ENCODE measurements at regions not wholly inside any gene's neighbourhood (a gene's known extent, or its start where the extent isn't known, plus 50 kb on each side); places are given as distances from the start of the nearest gene placed in this dataset.
A peak's percentile ranks its signal among the peaks of the same experiment; 100 is the strongest.

- TF ChIP-seq CTCF (IDR thresholded peaks at IDR 0.05): no peak
- H3K4me3 ChIP-seq: no peak overlapping the region
- no peaks in the 10 kb centered on the region for H3K27me3 ChIP-seq
- no peaks in the 10 kb centered on the region for H3K9me3 ChIP-seq
- peak in 1 of 2 donors; percentile 60 for DNase-seq
- peaks cover 0 to 46% (median 34%) of the 10 kb centered on the region in 4 donors for H3K4me1 ChIP-seq
- peak overlapping the region; percentile 61 to 72 for H3K27ac ChIP-seq
- no peaks in the 10 kb centered on the region for H3K36me3 ChIP-seq
- intact Hi-C loops (cut with DNase I; ENCODE audit: low total_unique reads): no loop called here
Observed at GRCh38 chr2:238597638-238598528, 171.2 kb downstream of the ASB1 start.

- peak in 1 of 2 donors; percentile 53 for DNase-seq
- Histone ChIP-seq H3K4me1 (peaks cover 0 to 46% (median 34%) of the 10 kb centered on the region in 4 donors), H3K27me3 (no peaks in the 10 kb centered on the region), H3K36me3 (no peaks in the 10 kb centered on the region), H3K9me3 (no peaks in the 10 kb centered on the region), H3K4me3 (no peak overlapping the region), H3K27ac (peak overlapping the region; percentile 61 to 72)
- intact Hi-C loops (cut with DNase I; ENCODE audit: low total_unique reads): no loop called here
- TF ChIP-seq CTCF (IDR thresholded peaks at IDR 0.05): no peak
Observed at GRCh38 chr2:238598802-238599530, 172.2 kb downstream of the ASB1 start.

GRCh38 chr2:238599549-238600505 is 173.1 kb downstream of the ASB1 start:
- Histone ChIP-seq H3K27ac (no peak overlapping the region), H3K4me3 (no peak overlapping the region), H3K27me3 (no peaks in the 10 kb centered on the region), H3K4me1 (peaks cover 0 to 46% (median 34%) of the 10 kb centered on the region in 4 donors), H3K9me3 (peaks cover 0 to 3% (median 0%) of the 10 kb centered on the region in 3 donors), H3K36me3 (no peaks in the 10 kb centered on the region)
- intact Hi-C loops (cut with DNase I; ENCODE audit: low total_unique reads): no loop called here
- no peak for TF ChIP-seq CTCF (IDR thresholded peaks at IDR 0.05)
- DNase-seq: peak in 1 of 2 donors; percentile 58

GRCh38 chr2:238600506-238601432 is 174.0 kb downstream of the ASB1 start:
- Histone ChIP-seq H3K27ac (peak overlapping the region; percentile 14 to 33), H3K9me3 (peaks cover 0 to 4% (median 0%) of the 10 kb centered on the region in 3 donors), H3K27me3 (no peaks in the 10 kb centered on the region), H3K4me1 (peaks cover 0 to 46% (median 34%) of the 10 kb centered on the region in 4 donors), H3K4me3 (no peak overlapping the region), H3K36me3 (no peaks in the 10 kb centered on the region)
- intact Hi-C loops (cut with DNase I; ENCODE audit: low total_unique reads): no loop called here
- peak in 1 of 2 donors; percentile 62 for DNase-seq
- TF ChIP-seq CTCF (IDR thresholded peaks at IDR 0.05): no peak
